ENCODE measurements at regions not wholly inside any gene's neighbourhood (a gene's known extent, or its start where the extent isn't known, plus 50 kb on each side); places are given as distances from the start of the nearest gene placed in this dataset.

DNA sequence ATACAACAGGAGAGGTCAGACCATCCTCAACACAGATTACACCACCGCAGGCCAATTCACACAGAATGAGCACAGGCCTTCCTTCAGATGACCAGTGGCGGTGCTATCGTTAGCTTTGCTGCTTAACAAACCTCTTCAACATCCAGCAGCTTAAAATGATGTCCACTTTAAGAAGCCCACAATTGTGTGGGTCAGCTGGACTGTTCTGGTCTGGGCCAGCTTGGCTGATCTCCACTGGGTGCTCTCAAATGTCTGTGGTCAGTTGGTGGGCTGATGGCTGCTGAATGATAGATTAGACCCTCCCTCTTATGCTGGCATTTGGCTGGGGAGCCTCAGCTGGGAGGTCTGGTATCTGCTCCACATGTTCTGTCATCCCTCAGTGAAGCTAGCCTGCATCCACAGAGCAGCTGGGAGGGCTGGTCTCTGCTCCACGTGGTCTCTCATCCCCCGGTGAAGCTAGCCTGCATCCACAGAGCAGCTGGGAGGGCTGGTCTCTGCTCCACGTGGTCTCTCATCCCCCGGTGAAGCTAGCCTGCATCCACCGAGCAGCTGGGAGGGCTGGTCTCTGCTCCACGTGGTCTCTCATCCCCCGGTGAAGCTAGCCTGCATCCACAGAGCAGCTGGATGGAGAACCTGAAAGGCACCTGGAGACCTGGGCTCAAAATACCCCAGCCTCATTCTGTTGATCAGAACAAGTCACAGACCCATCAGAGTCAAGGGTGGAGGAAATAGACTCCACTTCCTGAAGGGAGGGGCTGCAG lies 203.6 kb upstream of the DIO3 start:
- no peak for DNase-seq (ENCODE audit: low spot score)

DNA sequence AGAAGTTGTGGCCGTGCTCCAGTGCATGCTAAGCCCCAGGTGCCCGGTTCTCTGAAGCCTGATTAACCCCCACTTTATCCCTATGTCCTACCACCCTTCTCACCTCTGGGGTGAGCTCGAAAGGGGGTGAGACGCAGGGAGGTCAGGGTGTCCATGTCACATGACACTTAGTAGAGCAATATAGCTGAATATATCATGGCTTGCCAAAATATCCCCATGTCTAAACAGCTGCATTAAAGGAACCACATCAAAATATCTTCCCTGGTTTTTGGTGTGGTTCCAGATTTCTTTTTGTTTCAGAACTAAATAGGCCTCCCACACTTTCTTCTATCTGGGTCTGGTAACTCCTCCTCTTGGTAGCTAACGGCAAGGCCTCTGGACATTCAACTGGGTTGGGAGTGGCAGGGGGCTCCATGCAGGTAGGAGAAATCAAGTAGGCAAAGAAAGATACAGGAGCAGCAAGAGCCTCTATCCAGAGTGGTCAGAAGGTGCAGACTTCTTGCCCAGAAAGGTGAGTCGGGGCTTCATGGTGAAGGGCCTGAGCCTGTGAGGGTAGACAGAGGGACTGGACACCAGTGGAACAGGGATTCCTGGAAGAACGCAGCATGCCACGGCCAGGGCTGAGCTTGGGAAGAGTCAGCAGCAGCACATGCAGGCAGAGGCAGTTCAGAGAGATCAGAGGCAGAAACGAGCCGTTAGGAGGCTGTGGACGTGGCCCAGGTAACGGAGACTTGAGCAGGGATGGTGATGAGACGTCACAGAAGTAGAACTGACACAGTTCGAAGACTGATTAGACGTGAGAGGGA lies 202.8 kb upstream of the DIO3 start:
- no peak for DNase-seq (ENCODE audit: low spot score)

- DNase-seq (ENCODE audit: low spot score): no peak
Observed at GRCh38 chr14:101359221-101360053, 201.9 kb upstream of the DIO3 start.

DNA sequence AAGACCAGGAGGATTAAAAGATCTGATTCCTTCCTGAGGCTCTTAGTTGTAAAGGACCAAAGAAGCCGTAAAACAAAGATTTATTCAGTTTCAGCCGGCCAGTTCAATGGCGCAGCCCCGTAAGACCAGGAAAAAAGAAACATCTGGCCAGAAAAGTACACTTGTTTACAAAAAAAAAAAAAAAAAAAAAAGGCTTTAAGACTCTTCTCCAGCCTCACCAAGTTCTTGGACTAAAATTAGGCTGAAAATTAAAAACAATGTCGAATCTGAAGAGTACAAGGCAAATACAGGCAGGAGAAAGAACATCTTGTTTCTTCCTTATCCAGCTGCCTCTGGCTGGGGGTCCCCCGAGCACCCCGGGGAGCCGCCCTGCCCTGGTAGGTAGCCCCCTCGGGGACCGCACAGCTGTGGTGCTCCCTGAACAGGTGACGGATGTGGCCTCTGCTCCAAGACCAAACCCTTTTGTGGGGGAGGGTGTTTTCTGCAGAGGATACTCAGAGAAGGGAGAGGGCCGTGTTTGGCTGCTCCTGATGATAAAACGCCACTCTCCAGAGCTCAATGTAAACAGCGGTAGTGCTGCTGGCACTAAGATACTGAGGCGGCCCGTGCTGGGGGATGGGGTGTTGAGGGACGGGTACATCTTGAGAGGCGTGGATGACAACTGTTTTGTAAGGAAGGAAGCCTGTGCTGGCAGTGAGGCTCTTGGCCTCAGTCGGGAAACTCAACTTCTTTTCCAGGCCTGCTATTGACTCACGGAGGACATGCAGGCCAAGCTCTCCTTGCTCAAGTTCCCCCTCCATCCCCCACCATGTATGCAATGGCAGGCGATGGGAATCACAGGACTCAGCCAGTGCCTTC lies 201.0 kb upstream of the DIO3 start:
- no peak for DNase-seq (ENCODE audit: low spot score)

DNA sequence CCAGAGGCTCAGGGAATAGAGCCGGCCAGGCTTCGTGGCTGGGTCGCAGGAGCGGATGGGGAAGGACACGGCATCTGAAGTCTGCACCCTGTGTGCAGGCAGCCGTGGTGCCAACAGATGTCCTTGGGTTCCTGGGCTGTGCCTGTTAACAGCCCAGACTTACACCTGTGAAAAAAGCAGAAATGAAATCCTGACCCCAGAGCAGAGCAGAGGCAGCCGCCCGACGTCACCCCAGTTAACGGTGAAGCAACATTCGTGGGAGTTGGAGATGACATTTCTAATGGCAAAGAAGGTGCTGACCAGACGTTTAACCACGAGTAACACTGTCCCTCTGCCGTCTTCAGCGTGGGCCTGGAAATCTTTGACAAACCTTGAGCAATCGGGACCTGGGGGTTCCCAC lies 200.3 kb upstream of the DIO3 start:
- DNase-seq (ENCODE audit: low spot score): no peak

DNA sequence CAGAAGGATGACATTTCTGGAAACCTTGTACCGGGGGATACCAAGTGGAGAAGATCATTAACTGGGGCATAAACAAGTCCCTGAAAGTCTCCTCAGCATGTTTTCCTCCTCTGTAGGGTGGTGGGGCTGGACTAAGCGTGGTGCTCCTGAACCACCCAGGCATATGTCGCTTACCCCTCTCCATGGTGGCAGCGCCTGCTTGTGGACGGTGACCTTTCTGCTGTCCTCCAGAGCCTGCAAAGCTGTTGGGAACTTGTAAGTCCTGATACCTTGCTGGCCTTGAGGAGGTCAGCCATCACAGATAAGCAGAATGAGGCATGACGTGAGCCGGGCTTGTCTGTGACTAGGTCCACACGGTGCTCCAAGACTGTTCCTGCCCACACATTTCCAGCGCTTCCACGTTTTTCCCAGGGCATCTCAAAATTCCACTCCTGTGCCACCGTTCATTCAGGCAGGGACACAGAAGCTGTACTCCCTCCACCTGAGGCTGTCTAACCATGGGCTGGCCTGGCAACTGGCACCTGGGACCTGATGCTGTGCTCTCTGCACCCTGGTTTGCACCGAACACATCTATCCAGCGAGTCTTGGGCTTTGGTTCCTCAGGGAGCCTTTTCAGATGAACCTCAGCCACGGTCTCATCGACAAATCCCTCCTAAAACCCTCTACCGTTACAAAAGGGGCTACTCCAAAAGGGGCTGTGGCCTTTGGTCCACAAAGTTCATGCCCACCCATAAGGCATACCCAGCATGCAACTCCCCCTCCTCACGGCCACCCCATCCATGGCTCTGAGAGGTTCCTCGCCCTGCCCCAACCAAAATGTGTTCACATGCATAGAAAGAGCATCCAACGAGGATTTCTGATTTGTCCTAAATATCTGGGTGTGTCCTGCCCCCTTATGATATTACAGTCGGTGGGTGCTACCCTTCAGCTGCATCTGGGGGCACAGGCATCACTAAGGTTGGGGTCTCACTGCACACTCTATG lies 199.6 kb upstream of the DIO3 start:
- no peak for DNase-seq (ENCODE audit: low spot score)

DNA sequence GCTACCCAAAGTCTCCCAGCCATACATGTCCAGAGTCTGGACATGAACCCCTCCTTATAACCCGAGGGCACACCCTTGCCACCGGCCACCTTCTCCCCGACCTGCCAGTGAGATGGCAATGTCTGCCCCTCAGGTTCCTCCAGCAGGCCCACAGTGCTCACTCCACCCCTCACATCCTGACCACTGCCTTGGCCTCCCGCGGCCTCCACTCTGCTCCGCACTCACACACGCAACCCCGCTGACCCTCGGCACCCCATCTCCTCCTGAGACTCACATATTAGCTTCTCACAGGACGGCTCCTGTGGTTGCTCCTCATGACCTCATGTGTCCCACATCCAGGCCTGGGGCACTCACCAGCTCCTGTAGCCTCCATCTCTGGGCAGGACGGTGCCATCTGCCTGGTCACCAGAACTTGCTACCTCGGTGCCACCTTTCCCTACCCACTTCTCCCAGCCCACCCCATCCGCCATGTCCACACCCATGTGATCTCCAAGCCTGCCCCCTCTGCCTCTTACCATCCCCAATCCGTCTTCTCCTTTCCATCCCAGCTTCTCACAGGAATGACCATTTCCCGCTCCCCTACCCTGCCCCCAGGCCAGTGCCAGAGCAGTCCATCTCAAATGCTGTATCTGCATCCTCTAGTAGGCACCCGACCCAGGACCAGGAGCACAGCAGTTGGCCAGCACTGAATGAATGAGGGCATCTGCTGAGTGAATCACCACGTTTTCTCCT lies 198.6 kb upstream of the DIO3 start:
- no peak for DNase-seq (ENCODE audit: low spot score)

- no peak for DNase-seq (ENCODE audit: low spot score)
Observed at GRCh38 chr14:101363261-101363555, 198.1 kb upstream of the DIO3 start.

GRCh38 chr14:101363880-101364391 lies 197.4 kb upstream of the DIO3 start:
- no peak for DNase-seq (ENCODE audit: low spot score)

DNA sequence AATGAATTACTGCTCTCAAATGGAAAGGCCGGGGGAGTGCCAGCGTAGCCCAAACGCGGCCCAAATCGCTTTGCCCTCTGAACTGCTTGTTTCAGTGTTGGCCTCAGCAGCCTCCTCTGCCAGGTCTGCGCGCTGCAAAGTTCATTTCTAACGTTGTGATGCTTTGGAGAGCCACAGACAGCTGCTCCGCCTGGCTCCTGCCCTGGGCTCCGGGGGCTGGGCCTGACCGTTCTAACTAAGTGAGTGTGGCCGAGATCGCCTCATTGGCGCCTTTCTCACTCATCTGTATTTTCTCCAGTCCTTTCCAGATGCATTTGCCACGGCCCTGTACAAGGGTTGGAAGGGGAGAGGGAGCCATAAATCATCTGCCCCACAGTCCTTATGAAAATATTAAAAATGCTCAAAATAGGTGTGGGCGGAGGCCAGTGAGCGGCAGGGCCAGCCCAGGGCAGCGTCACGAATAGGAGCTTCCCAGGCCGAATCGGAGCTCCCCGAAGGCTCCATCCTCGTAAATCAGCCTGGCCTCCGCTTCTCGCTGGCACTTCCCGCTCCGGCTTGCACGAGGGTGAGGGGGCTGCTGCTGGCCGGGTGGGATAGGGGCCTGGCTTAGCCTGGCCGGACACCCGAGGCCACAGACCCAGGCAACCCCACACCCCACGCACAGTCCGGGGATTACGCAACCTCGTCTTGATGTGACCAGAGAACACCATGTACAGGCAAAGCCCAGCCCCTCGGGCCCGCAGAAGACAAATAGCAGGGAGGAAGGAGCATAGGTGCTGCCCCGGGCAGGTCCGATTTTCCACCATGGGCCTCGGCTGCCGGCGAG lies 196.6 kb upstream of the DIO3 start:
- DNase-seq (ENCODE audit: low spot score): no peak

DNA sequence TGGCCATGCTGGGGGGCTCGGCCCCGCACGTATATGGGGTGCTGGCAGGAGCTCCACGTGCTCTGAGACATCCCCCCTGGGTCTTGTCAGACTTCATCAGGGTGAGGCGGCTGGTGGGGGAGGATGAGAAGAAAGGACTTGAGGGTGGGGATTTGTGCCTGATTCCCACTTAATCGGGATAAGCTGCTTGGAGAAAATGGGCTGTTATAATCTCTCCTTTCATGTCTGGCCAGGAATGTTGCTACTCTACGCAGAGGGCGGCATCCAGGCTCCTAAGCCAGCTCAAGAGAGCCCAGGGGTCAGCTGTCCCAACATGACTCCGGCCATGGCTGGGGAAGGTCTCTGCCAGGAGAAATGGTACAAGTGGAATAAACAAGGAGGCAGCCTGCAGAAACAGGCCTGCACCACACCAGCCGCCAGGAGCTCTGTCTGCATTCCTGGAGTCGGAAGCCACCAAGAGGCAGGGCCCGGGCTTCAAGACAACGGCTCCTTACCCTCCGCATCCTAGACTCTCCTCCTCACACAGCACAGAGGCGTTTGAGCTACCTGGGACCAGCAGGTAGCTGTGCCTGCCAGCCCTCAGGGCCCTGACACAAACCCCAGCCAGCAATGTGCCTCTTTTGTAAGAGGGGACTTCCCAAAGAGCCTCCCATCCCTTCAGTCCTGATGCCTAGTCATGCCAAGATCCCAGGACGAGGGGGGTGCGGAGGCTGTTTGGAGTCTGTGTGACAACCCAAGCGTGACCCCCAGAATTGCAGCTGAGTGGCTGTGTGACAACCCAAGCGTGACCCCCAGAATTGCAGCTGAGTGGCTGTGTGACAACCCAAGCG lies 195.8 kb upstream of the DIO3 start:
- DNase-seq (ENCODE audit: low spot score): no peak

DNA sequence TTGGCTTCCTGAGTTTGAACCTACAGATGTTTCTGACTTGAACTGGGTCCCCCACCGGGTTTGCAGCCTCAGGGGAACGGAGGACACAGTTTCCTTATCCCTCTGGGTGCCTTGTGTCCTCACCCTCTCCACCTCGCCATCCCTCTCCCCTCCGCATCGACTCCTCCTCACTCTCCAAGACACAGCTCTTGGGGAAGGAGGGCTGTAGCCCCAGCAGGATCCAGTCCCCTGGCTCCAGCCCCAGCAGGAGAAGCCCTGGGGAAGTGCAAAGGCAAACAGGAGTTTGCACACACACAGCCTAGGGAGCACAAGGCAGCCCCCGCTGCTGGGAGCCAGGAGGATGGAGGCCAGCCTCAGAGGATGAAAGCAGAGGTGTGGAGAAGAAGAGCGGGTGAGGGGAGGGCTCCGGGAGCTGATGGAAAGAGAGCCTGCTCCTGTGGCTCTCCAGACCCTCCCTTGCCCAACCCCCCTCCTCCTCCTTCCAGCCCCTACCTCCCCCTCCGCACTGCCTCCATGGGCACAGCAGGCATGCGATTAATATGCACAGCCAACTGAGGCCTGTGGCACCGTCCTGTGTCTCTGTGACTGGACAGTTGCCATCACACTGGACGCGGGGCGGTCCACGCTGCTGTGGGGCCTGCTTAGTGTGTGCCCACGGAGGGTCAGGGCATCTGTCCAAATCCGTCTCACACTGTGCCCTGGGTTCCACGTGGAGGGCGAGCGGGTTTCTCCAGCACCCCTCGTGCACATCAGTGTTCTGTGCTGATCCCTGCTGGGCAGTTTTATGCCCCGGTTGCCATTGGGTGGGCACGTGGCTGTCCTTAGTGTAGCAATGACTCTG lies 193.7 kb upstream of the DIO3 start:
- DNase-seq (ENCODE audit: low spot score): no peak

DNA sequence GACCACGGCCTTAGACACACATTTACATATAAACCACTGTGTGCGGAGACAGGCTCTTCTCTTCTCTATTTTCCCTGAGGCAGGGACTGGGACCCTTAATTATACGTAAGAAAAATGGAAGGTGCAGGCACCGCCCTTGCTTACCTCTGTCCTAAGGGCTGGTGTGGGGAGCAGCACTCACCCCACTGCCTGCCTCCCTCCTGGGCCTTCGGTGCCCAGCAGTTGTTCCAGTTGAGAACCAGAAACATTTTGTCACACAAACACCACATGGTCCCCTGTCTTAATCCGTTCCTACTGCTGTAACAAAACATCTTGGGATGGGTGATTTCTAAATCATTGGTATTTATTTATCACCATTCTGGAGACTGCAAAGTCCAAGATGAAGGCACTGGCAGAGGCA lies 192.7 kb upstream of the DIO3 start:
- no peak for DNase-seq (ENCODE audit: low spot score)

DNA sequence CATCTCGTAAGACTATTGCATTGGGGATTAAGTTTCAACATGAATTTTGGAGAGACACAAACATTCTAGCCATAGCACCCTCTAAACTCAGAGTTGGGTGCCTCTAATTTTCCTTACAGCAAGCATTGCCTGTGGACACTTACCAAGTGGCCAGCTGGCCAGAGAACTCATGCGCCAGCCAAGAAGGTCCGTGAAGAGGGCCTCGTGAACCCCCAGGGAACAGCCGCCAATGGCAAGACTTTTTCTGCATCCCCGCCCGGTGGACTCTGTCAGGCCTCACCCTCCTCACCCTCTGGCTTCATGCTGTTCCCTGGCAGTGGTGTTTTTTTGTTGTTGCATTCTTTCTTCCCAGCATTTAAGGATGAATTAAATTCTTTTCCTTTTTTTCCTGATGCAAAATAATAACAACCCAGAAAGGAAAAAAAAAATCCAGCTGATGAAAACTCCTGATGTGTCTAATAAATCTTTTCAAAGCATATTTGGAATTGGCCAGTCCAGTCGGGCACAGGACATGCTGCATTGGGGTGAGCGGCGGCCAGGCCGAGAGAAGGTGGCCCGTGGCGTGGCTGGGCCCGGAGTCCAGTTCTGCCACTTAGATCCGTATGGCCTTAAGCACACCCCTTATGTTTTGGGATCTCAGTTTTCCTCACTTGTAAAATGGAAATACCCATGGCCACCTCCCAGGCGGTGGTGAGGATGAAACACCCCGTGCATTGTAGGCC lies 191.9 kb upstream of the DIO3 start:
- DNase-seq (ENCODE audit: low spot score): no peak

GRCh38 chr14:101369916-101370592 lies 191.2 kb upstream of the DIO3 start:
- DNase-seq (ENCODE audit: low spot score): no peak

All from iPS-NIHi11 (cell line).